ENCODE measurements at regions not wholly inside any gene's neighbourhood (a gene's known extent, or its start where the extent isn't known, plus 50 kb on each side); places are given as distances from the start of the nearest gene placed in this dataset.

- H3K79me2 ChIP-seq (ENCODE audit: insufficient read depth, low read length), result no peaks in the 10 kb centered on the region
- no peaks in the 10 kb centered on the region for H4K20me1 ChIP-seq (ENCODE audit: low read depth, low read length)
Observed at GRCh38 chr16:8183176-8184099, 406.9 kb downstream of the TMEM114 start.

GRCh38 chr16:8182761-8183160 is 407.6 kb downstream of the TMEM114 start:
- Histone ChIP-seq H3F3A (ENCODE audit: insufficient read depth) (no peaks in the 10 kb centered on the region), H4K20me1 (ENCODE audit: low read depth, low read length) (no peaks in the 10 kb centered on the region), H3K36me3 (ENCODE audit: low read length) (no peaks in the 10 kb centered on the region), H3K4me2 (ENCODE audit: low read depth, low read length, poor library complexity, severe bottlenecking) (no peak overlapping the region), H3K9me2 (replicated peaks; ENCODE audit: insufficient read depth, low read length) (no peaks in the 10 kb centered on the region), H3K27me3 (ENCODE audit: low read length) (no peaks in the 10 kb centered on the region), H3K27ac (ENCODE audit: low read depth, low read length) (no peak overlapping the region), H3K9me3 (ENCODE audit: insufficient read depth, low read length) (no peaks in the 10 kb centered on the region), H2AFZ (ENCODE audit: low read depth, low read length, severe bottlenecking) (no peak overlapping the region), H3K4me3 (ENCODE audit: insufficient read depth, low read length, poor library complexity, severe bottlenecking) (no peak overlapping the region), H3K79me2 (ENCODE audit: insufficient read depth, low read length) (no peaks in the 10 kb centered on the region), H3K9ac (ENCODE audit: low read length) (no peak overlapping the region)
- TF ChIP-seq EZH2phosphoT487 (conservative IDR thresholded peaks at IDR 0.05; ENCODE audit: low read length) (no peak), CTCF (IDR thresholded peaks at IDR 0.05; ENCODE audit: insufficient read depth, low read length, poor library complexity, severe bottlenecking) (no peak)

More at GRCh38 chr16:8183176-8184099, 406.9 kb downstream of the TMEM114 start:
- Histone ChIP-seq H2AFZ (ENCODE audit: low read depth, low read length, severe bottlenecking) (no peak overlapping the region), H3K9me3 (ENCODE audit: insufficient read depth, low read length) (no peaks in the 10 kb centered on the region), H3K36me3 (ENCODE audit: low read length) (no peaks in the 10 kb centered on the region), H3K4me2 (ENCODE audit: low read depth, low read length, poor library complexity, severe bottlenecking) (no peak overlapping the region), H3F3A (ENCODE audit: insufficient read depth) (no peaks in the 10 kb centered on the region), H3K9ac (ENCODE audit: low read length) (no peak overlapping the region), H3K27ac (ENCODE audit: low read depth, low read length) (no peak overlapping the region), H3K9me2 (replicated peaks; ENCODE audit: insufficient read depth, low read length) (no peaks in the 10 kb centered on the region), H3K27me3 (ENCODE audit: low read length) (no peaks in the 10 kb centered on the region), H3K4me3 (ENCODE audit: insufficient read depth, low read length, poor library complexity, severe bottlenecking) (no peak overlapping the region)
- TF ChIP-seq CTCF (IDR thresholded peaks at IDR 0.05; ENCODE audit: insufficient read depth, low read length, poor library complexity, severe bottlenecking) (no peak), EZH2phosphoT487 (conservative IDR thresholded peaks at IDR 0.05; ENCODE audit: low read length) (no peak)

GRCh38 chr16:8179615-8180014 is 410.7 kb downstream of the TMEM114 start:
- no peaks in the 10 kb centered on the region for H3K27me3 ChIP-seq (ENCODE audit: low read length)
- no peaks in the 10 kb centered on the region for H3K9me2 ChIP-seq (replicated peaks; ENCODE audit: insufficient read depth, low read length)
- H3F3A ChIP-seq (ENCODE audit: insufficient read depth), result no peaks in the 10 kb centered on the region
- H3K9me3 ChIP-seq (ENCODE audit: insufficient read depth, low read length), result no peaks in the 10 kb centered on the region
- H4K20me1 ChIP-seq (ENCODE audit: low read depth, low read length), result no peaks in the 10 kb centered on the region
- H3K79me2 ChIP-seq (ENCODE audit: insufficient read depth, low read length), result no peaks in the 10 kb centered on the region
- H3K4me2 ChIP-seq (ENCODE audit: low read depth, low read length, poor library complexity, severe bottlenecking), result no peak overlapping the region
- no peak overlapping the region for H2AFZ ChIP-seq (ENCODE audit: low read depth, low read length, severe bottlenecking)
- no peaks in the 10 kb centered on the region for H3K36me3 ChIP-seq (ENCODE audit: low read length)
- no peak overlapping the region for H3K9ac ChIP-seq (ENCODE audit: low read length)
- H3K4me3 ChIP-seq (ENCODE audit: insufficient read depth, low read length, poor library complexity, severe bottlenecking), result no peak overlapping the region
- TF ChIP-seq EZH2phosphoT487 (conservative IDR thresholded peaks at IDR 0.05; ENCODE audit: low read length), result no peak
- TF ChIP-seq CTCF (IDR thresholded peaks at IDR 0.05; ENCODE audit: insufficient read depth, low read length, poor library complexity, severe bottlenecking), result no peak
- no peak overlapping the region for H3K27ac ChIP-seq (ENCODE audit: low read depth, low read length)
